ENCODE measurements at regions not wholly inside any gene's neighbourhood (a gene's known extent, or its start where the extent isn't known, plus 50 kb on each side); places are given as distances from the start of the nearest gene placed in this dataset.

DNA sequence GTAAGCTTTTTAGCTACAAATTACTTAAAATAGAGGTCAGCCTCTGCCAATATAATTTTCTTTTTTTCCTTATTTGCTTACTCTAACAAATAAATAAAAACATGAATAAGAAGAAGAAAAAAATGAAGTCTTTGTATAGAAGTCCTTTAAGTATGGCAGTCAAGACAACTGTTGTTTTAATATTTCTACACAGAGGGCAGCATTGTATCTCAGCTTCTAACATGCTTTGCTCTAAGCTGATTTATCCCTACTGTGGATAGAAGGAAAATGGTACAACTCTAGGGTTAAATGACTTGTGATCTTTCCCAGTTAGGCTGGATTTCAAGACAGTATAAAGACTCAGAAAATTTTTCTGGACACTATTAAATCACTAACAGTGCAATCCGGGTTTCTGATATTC is 104.3 kb upstream of the MEIS2 start:
- TF ChIP-seq, protein P1, sequence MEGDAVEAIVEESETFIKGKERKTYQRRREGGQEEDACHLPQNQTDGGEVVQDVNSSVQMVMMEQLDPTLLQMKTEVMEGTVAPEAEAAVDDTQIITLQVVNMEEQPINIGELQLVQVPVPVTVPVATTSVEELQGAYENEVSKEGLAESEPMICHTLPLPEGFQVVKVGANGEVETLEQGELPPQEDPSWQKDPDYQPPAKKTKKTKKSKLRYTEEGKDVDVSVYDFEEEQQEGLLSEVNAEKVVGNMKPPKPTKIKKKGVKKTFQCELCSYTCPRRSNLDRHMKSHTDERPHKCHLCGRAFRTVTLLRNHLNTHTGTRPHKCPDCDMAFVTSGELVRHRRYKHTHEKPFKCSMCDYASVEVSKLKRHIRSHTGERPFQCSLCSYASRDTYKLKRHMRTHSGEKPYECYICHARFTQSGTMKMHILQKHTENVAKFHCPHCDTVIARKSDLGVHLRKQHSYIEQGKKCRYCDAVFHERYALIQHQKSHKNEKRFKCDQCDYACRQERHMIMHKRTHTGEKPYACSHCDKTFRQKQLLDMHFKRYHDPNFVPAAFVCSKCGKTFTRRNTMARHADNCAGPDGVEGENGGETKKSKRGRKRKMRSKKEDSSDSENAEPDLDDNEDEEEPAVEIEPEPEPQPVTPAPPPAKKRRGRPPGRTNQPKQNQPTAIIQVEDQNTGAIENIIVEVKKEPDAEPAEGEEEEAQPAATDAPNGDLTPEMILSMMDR (IDR thresholded peaks at IDR 0.05) = peak; percentile 19
- TF ChIP-seq EZH2phosphoT487 (IDR thresholded peaks at IDR 0.05) = no peak
- no peak for TF ChIP-seq EZH2 (IDR thresholded peaks at IDR 0.05)

Measured in neural progenitor cell (in vitro differentiated cells).